H9 (cell line): ENCODE measurements at regions not wholly inside any gene's neighbourhood (a gene's known extent, or its start where the extent isn't known, plus 50 kb on each side); places are given as distances from the start of the nearest gene placed in this dataset.

Experiments
- DNase-seq: peaks from one replicate; pipeline ENCODE4 v3.0.0-alpha.2; 2017
- H2AFZ ChIP-seq: one replicate; pipeline ENCODE4 v1.6.1; 2013; ENCODE audit warnings: mild to moderate bottlenecking, low read length, control low read depth, moderate library complexity
- H2AK5ac ChIP-seq: 2 replicates; pipeline ENCODE4 v1.6.1; 2013; ENCODE audit warnings: low read length, control low read depth, mixed read lengths; ENCODE audit not compliant: insufficient read length
- H2BK120ac ChIP-seq: one replicate; pipeline ENCODE4 v1.6.1; 2013; ENCODE audit warnings: low read depth, mild to moderate bottlenecking, low read length, control low read depth, inconsistent platforms; ENCODE audit not compliant: poor library complexity, severe bottlenecking
- H2BK12ac ChIP-seq: 2 replicates; pipeline ENCODE4 v1.6.1; 2013; ENCODE audit warnings: low read length, control low read depth, mixed read lengths, low read depth; ENCODE audit not compliant: insufficient read length
- H2BK15ac ChIP-seq: 2 replicates; pipeline ENCODE4 v1.6.1; 2013; ENCODE audit warnings: low read depth, low read length, control low read depth
- H2BK20ac ChIP-seq: one replicate; pipeline ENCODE4 v1.6.1; 2013; ENCODE audit warnings: low read depth, mild to moderate bottlenecking, low read length, control low read depth, inconsistent platforms; ENCODE audit not compliant: poor library complexity, severe bottlenecking
- H2BK5ac ChIP-seq: 2 replicates; pipeline ENCODE4 v1.6.1; 2013; ENCODE audit warnings: low read length, control low read depth, mixed read lengths; ENCODE audit not compliant: insufficient read length
- H3K14ac ChIP-seq: 2 replicates; pipeline ENCODE4 v1.6.1; 2013; ENCODE audit warnings: low read length, control low read depth; ENCODE audit not compliant: insufficient read depth
- H3K18ac ChIP-seq: 2 replicates; pipeline ENCODE4 v1.6.1; 2013; ENCODE audit warnings: low read depth, mild to moderate bottlenecking, mixed read lengths, low read length, control low read depth; ENCODE audit not compliant: insufficient read length
- H3K23ac ChIP-seq: 2 replicates; pipeline ENCODE4 v1.6.1; 2013; ENCODE audit warnings: low read length, control low read depth, mixed read lengths, low read depth; ENCODE audit not compliant: insufficient read length
- H3K23me2 ChIP-seq: 2 replicates; pipeline ENCODE4 v1.6.1; 2013; ENCODE audit warnings: low read depth, mild to moderate bottlenecking, mixed read lengths, low read length, control low read depth; ENCODE audit not compliant: insufficient read length, poor library complexity, severe bottlenecking
- H3K27ac ChIP-seq: 2 replicates; pipeline ENCODE4 v1.5.1; 2013; ENCODE audit warnings: low read length, control low read depth, mixed read lengths, low read depth; ENCODE audit not compliant: insufficient read length
- H3K27me3 ChIP-seq: 2 replicates; pipeline ENCODE4 v1.6.1; 2013; ENCODE audit warnings: low read length, control low read depth, inconsistent platforms; ENCODE audit not compliant: insufficient read depth
- H3K4ac ChIP-seq: 2 replicates; pipeline ENCODE4 v1.6.1; 2013; ENCODE audit warnings: low read depth, mild to moderate bottlenecking, control low read depth, inconsistent platforms, low read length, moderate library complexity
- H3K4me1 ChIP-seq: 2 replicates; pipeline ENCODE4 v1.6.1; 2013; ENCODE audit warnings: low read length, control low read depth, inconsistent platforms; ENCODE audit not compliant: insufficient read depth
- H3K4me2 ChIP-seq: 2 replicates; pipeline ENCODE4 v1.6.1; 2013; ENCODE audit warnings: low read length, control low read depth, mixed read lengths; ENCODE audit not compliant: insufficient read length, insufficient read depth
- H3K56ac ChIP-seq: 2 replicates; pipeline ENCODE4 v1.6.1; 2013; ENCODE audit warnings: low read depth, mild to moderate bottlenecking, mixed read lengths, low read length, control low read depth; ENCODE audit not compliant: insufficient read length
- H3K79me1 ChIP-seq: 2 replicates; pipeline ENCODE4 v1.6.1; 2013; ENCODE audit warnings: low read depth, mild to moderate bottlenecking, moderate library complexity, low read length, control low read depth, inconsistent platforms; ENCODE audit not compliant: insufficient read depth, poor library complexity, severe bottlenecking
- H3K79me2 ChIP-seq: 2 replicates; pipeline ENCODE4 v1.6.1; 2013; ENCODE audit warnings: low read length, control low read depth, inconsistent platforms; ENCODE audit not compliant: insufficient read depth
- H3K9ac ChIP-seq: 2 replicates; pipeline ENCODE4 v1.6.1; 2013; ENCODE audit warnings: low read length, control low read depth, mixed read lengths; ENCODE audit not compliant: insufficient read length; ENCODE audit errors: extremely low read depth
- H3K9me3 ChIP-seq: one replicate; pipeline ENCODE4 v1.6.1; 2013; ENCODE audit warnings: low read depth, low read length, inconsistent platforms; ENCODE audit not compliant: control insufficient read depth
- H3T11ph ChIP-seq: one replicate; pipeline ENCODE4 v1.6.1; 2013; ENCODE audit warnings: mild to moderate bottlenecking, low read length, control low read depth, inconsistent platforms
- H4K20me1 ChIP-seq: one replicate; pipeline ENCODE4 v1.6.1; 2013; ENCODE audit not compliant: control insufficient read depth, insufficient read length, insufficient read depth
- H4K5ac ChIP-seq: 2 replicates; pipeline ENCODE4 v1.6.1; 2013; ENCODE audit warnings: low read depth, mild to moderate bottlenecking, mixed read lengths, low read length, control low read depth; ENCODE audit not compliant: insufficient read length
- H4K8ac ChIP-seq: replicated peaks from 2 replicates; pipeline ENCODE4 v1.6.1; 2013; ENCODE audit warnings: low read length, control low read depth, mixed read lengths, low read depth; ENCODE audit not compliant: insufficient read length
- H4K91ac ChIP-seq: 2 replicates; pipeline ENCODE4 v1.6.1; 2013; ENCODE audit warnings: low read depth, mild to moderate bottlenecking, moderate library complexity, mixed read lengths, low read length, control low read depth; ENCODE audit not compliant: insufficient read length
- H3K27ac Mint-ChIP-seq, 3 experiments: 2 replicates in 2 of 3; 3 replicates in 1 of 3; pipeline ENCODE4 v1.8.0; 2020 to 2021; ENCODE audit warnings: mixed read lengths in 3 of 3, mild to moderate bottlenecking in 1 of 3, moderate library complexity in 1 of 3
- H3K27me3 Mint-ChIP-seq: 2 replicates; pipeline ENCODE4 v1.8.0; 2021; ENCODE audit warnings: low read depth, mild to moderate bottlenecking, moderate library complexity, mixed read lengths
- H3K36me3 Mint-ChIP-seq, 3 experiments: 2 replicates in 2 of 3; 3 replicates in 1 of 3; pipeline ENCODE4 v1.8.0; 2020 to 2021; ENCODE audit warnings: low read depth in 3 of 3, mixed read lengths in 3 of 3; ENCODE audit not compliant: insufficient read depth in 1 of 3
- H3K4me1 Mint-ChIP-seq, 2 experiments: 2 replicates each; pipeline ENCODE4 v1.8.0; 2020; ENCODE audit warnings: mixed read lengths in 2 of 2
- H3K4me3 Mint-ChIP-seq, 2 experiments: 2 replicates in 1 of 2; 3 replicates in 1 of 2; pipeline ENCODE4 v1.8.0; 2020 to 2021; ENCODE audit warnings: mild to moderate bottlenecking in 2 of 2, mixed read lengths in 2 of 2, moderate library complexity in 1 of 2
- H3K9me3 Mint-ChIP-seq, 2 experiments: 2 replicates in 1 of 2; 3 replicates in 1 of 2; pipeline ENCODE4 v1.8.0; 2020; ENCODE audit warnings: mild to moderate bottlenecking in 2 of 2, mixed read lengths in 2 of 2, moderate library complexity in 1 of 2
- CTCF ChIP-seq: fragments of 200-600 bp; sonication (generic); conservative IDR thresholded peaks from 3 replicates; pipeline ENCODE4 v1.8.0; 2021; ENCODE audit warnings: antibody characterized with exemption, mild to moderate bottlenecking
- WGBS: extraction: QIAGEN DNeasy Blood & Tissue Kit; methylation state at CpG from one replicate; pipeline ENCODE4 v1.1.7; 2013; ENCODE audit warnings: missing lambda C conversion rate, low lambda C conversion rate, mixed read lengths; ENCODE audit not compliant: insufficient read length; ENCODE audit errors: extremely low coverage; 5-methylcytosine and 5-hydroxymethylcytosine counted together

- Histone ChIP-seq H2BK20ac (no peak overlapping the region), H3K4me2 (no peak overlapping the region), H3K56ac (no peak overlapping the region), H3T11ph (no peak overlapping the region), H4K8ac (no peak overlapping the region), H3K27me3 (no peaks in the 10 kb centered on the region; the same call in 1 of the 2 replicates), H2BK15ac (no peak overlapping the region), H3K18ac (no peak overlapping the region), H2BK5ac (no peak overlapping the region), H3K79me2 (no peaks in the 10 kb centered on the region), H4K20me1 (no peaks in the 10 kb centered on the region), H2AFZ (no peak overlapping the region), H3K23me2 (peaks cover 7% of the 10 kb centered on the region), H3K79me1 (no peaks in the 10 kb centered on the region), H2AK5ac (no peak overlapping the region), H4K91ac (no peak overlapping the region), H3K14ac (no peak overlapping the region), H3K23ac (no peak overlapping the region), H3K4me1 (peaks cover 7% of the 10 kb centered on the region; the same call in 1 of the 2 replicates), H3K27ac (no peak overlapping the region), H2BK12ac (no peak overlapping the region), H4K5ac (no peak overlapping the region), H2BK120ac (no peak overlapping the region), H3K9me3 (no peaks in the 10 kb centered on the region), H3K4ac (no peak overlapping the region), H3K9ac (no peak overlapping the region)
- DNase-seq, result no peak
- Mint-ChIP-seq H3K9me3 (no peaks in the 10 kb centered on the region), H3K27me3 (peaks cover 12% of the 10 kb centered on the region), H3K36me3 (no peaks in the 10 kb centered on the region; a peak in 1 of 7 replicates), H3K27ac (no peak overlapping the region), H3K4me3 (no peak overlapping the region), H3K4me1 (peaks cover 22 to 31% of the 10 kb centered on the region in 2 experiments)
- TF ChIP-seq CTCF, result no peak
- no CpG with 5 or more reads among the region's 2 CpGs for WGBS
Measured at GRCh38 chr2:174015428-174015827, 50.3 kb upstream of the SP3 start.
